Endodermal cell (in vitro differentiated cells): ENCODE measurements at regions not wholly inside any gene's neighbourhood (a gene's known extent, or its start where the extent isn't known, plus 50 kb on each side); places are given as distances from the start of the nearest gene placed in this dataset.

ENCODE experiments used
- DNase-seq: peaks from one replicate; pipeline ENCODE4 v3.0.0-alpha.2; 2017
- H3K27ac ChIP-seq: 2 replicates; pipeline ENCODE4 v1.5.1; 2013; ENCODE audit warnings: mild to moderate bottlenecking, low read depth, low read length, moderate library complexity
- H3K27me3 ChIP-seq: 2 replicates; pipeline ENCODE4 v1.6.1; 2013; ENCODE audit warnings: mild to moderate bottlenecking, low read length, moderate library complexity; ENCODE audit not compliant: insufficient read depth, control insufficient read depth, poor library complexity, severe bottlenecking
- H3K36me3 ChIP-seq: 2 replicates; pipeline ENCODE4 v1.7.0; 2013; ENCODE audit warnings: mild to moderate bottlenecking, low read length, moderate library complexity; ENCODE audit not compliant: control insufficient read depth, insufficient read depth
- H3K4me1 ChIP-seq: one replicate; pipeline ENCODE4 v1.7.0; 2013; ENCODE audit warnings: low read length; ENCODE audit not compliant: control insufficient read depth, insufficient read depth
- H3K4me3 ChIP-seq: 2 replicates; pipeline ENCODE4 v1.5.1; 2013; ENCODE audit warnings: mild to moderate bottlenecking, low read length, moderate library complexity
- H3K9ac ChIP-seq: 2 replicates; pipeline ENCODE4 v1.6.1; 2013; ENCODE audit warnings: mild to moderate bottlenecking, low read length, moderate library complexity; ENCODE audit not compliant: poor library complexity, severe bottlenecking; ENCODE audit errors: extremely low read depth
- H3K9me3 ChIP-seq: 2 replicates; pipeline ENCODE4 v1.6.1; 2013; ENCODE audit warnings: mild to moderate bottlenecking, low read length, moderate library complexity; ENCODE audit not compliant: control insufficient read depth
- H3K27ac Mint-ChIP-seq: 2 replicates; pipeline ENCODE4 v1.8.0; 2020; ENCODE audit warnings: mixed read lengths
- H3K27me3 Mint-ChIP-seq: 2 replicates; pipeline ENCODE4 v1.8.0; 2021; ENCODE audit warnings: mild to moderate bottlenecking, mixed read lengths; ENCODE audit not compliant: insufficient read depth
- H3K36me3 Mint-ChIP-seq: 2 replicates; pipeline ENCODE4 v1.8.0; 2020; ENCODE audit warnings: low read depth, mixed read lengths
- H3K4me1 Mint-ChIP-seq: 2 replicates; pipeline ENCODE4 v1.8.0; 2020; ENCODE audit warnings: mixed read lengths
- H3K4me3 Mint-ChIP-seq: 2 replicates; pipeline ENCODE4 v1.8.0; 2020; ENCODE audit warnings: mild to moderate bottlenecking, moderate library complexity, mixed read lengths
- H3K9me3 Mint-ChIP-seq: 2 replicates; pipeline ENCODE4 v1.8.0; 2020; ENCODE audit warnings: mild to moderate bottlenecking, mixed read lengths
- WGBS, 2 experiments: methylation state at CpG; one replicate each; pipeline versions ENCODE4 v1.1.5 to v1.1.7; 2013; ENCODE audit warnings: missing lambda C conversion rate in 2 of 2, mixed read lengths in 1 of 2; ENCODE audit not compliant: insufficient coverage in 1 of 2, insufficient read length in 1 of 2; 5-methylcytosine and 5-hydroxymethylcytosine counted together
- TF ChIP-seq, protein P1 (sequence below): fragments of 200-600 bp; sonication (generic); conservative IDR thresholded peaks from 2 replicates; pipeline ENCODE4 v1.5.0; 2021; ENCODE audit warnings: antibody characterized with exemption, mild to moderate bottlenecking

DNA sequence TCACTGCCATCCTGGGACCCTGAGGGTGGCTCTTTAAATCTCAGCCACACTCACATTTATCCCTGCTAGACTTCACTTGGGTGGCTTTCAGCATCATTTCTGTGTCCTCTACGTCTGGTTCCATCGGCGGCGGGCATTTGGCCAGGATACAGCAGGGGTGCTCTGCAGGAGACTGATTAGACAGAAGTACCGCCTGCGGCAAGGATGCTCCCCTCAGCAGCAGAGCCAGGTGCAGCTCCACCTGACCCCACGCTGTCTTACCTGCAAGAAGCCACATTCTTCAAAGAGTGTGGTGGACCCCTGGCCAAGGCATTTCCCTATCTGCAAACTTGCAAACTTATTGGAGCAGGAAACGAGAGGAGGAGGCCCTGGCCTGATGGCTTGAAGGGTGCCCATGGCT lies 309.8 kb upstream of the IRX4 start:
- Mint-ChIP-seq H3K4me1 (no peaks in the 10 kb centered on the region), H3K36me3 (no peaks in the 10 kb centered on the region), H3K9me3 (peaks cover 26% of the 10 kb centered on the region), H3K4me3 (no peak overlapping the region), H3K27ac (no peak overlapping the region), H3K27me3 (peaks cover 30% of the 10 kb centered on the region)
- TF ChIP-seq, protein P1, sequence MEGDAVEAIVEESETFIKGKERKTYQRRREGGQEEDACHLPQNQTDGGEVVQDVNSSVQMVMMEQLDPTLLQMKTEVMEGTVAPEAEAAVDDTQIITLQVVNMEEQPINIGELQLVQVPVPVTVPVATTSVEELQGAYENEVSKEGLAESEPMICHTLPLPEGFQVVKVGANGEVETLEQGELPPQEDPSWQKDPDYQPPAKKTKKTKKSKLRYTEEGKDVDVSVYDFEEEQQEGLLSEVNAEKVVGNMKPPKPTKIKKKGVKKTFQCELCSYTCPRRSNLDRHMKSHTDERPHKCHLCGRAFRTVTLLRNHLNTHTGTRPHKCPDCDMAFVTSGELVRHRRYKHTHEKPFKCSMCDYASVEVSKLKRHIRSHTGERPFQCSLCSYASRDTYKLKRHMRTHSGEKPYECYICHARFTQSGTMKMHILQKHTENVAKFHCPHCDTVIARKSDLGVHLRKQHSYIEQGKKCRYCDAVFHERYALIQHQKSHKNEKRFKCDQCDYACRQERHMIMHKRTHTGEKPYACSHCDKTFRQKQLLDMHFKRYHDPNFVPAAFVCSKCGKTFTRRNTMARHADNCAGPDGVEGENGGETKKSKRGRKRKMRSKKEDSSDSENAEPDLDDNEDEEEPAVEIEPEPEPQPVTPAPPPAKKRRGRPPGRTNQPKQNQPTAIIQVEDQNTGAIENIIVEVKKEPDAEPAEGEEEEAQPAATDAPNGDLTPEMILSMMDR = no peak
- H3K27me3 ChIP-seq = no peaks in the 10 kb centered on the region
- peaks cover 9% of the 10 kb centered on the region for H3K9me3 ChIP-seq
- 91 to 95% methylated on average over 7 to 8 of the region's 8 CpGs for WGBS, 2 experiments
- no peaks in the 10 kb centered on the region for H3K36me3 ChIP-seq
- no peak overlapping the region for H3K9ac ChIP-seq
- H3K27ac ChIP-seq = no peak overlapping the region
- H3K4me1 ChIP-seq = no peaks in the 10 kb centered on the region
- DNase-seq = no peak
- H3K4me3 ChIP-seq = no peak overlapping the region

DNA sequence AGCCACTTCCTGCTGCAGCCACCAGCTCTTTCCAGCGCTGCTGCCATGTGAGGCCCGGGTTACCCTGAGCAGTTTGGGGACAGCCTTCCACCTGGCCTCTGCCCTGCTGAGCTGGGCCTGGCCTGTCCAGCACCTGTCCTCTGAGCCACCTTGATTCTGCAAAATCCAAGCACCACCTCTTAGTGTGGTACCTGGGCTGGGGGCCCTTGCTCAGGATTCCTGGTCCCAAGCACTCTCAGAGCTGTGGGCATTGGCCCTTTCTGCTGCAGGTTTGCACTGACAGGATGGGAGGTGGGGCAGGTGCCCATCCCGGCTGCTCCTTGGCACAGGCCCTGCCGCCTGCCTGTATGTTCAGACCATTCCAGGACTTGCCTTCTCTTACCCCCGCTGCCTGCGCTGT lies 309.2 kb upstream of the IRX4 start:
- WGBS, 2 experiments = 84 to 87% methylated on average over 5 to 6 of the region's 6 CpGs
- H3K36me3 Mint-ChIP-seq = no peaks in the 10 kb centered on the region
- no peak overlapping the region for H3K4me3 Mint-ChIP-seq
- Histone ChIP-seq H3K4me3 (no peak overlapping the region), H3K9me3 (peaks cover 9% of the 10 kb centered on the region), H3K27me3 (no peaks in the 10 kb centered on the region), H3K27ac (no peak overlapping the region), H3K9ac (no peak overlapping the region), H3K4me1 (no peaks in the 10 kb centered on the region), H3K36me3 (no peaks in the 10 kb centered on the region)
- TF ChIP-seq, protein P1 = no peak
- H3K4me1 Mint-ChIP-seq = no peaks in the 10 kb centered on the region
- H3K27me3 Mint-ChIP-seq = peaks cover 35% of the 10 kb centered on the region
- DNase-seq = no peak
- no peak overlapping the region for H3K27ac Mint-ChIP-seq
- H3K9me3 Mint-ChIP-seq = peaks cover 26% of the 10 kb centered on the region

DNA sequence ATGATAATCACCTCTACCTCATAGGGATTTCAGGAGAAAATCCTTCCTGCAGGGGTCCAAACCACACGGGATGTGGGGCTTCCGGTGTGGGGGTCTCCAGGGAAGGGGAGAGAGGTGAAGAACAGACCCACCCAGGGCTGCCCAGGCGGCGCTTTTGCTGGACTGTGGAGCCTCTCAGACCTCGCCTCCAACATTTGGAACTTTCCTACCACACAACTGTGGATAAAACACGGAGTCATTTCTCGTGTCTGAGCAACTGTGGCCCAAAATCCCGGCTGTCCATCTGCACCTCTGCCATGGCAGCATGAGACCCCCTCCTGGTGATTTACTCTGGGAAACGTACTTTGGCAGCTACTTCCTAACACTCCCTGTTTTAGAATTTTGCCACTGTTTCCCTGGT lies 307.8 kb upstream of the IRX4 start:
- H3K27me3 Mint-ChIP-seq = peaks cover 47% of the 10 kb centered on the region
- Histone ChIP-seq H3K9ac (no peak overlapping the region), H3K27me3 (no peaks in the 10 kb centered on the region), H3K9me3 (peaks cover 7% of the 10 kb centered on the region), H3K36me3 (no peaks in the 10 kb centered on the region), H3K4me3 (no peak overlapping the region), H3K27ac (no peak overlapping the region), H3K4me1 (no peaks in the 10 kb centered on the region)
- no peaks in the 10 kb centered on the region for H3K36me3 Mint-ChIP-seq
- DNase-seq = no peak
- WGBS, 2 experiments = 93 to 95% methylated on average over 5 to 9 of the region's 9 CpGs
- no peak overlapping the region for H3K4me3 Mint-ChIP-seq
- H3K27ac Mint-ChIP-seq = no peak overlapping the region
- peaks cover 19% of the 10 kb centered on the region for H3K9me3 Mint-ChIP-seq
- no peaks in the 10 kb centered on the region for H3K4me1 Mint-ChIP-seq
- TF ChIP-seq, protein P1 = no peak
